HUDEP-2 (cell line): ENCODE measurements at regions not wholly inside any gene's neighbourhood (a gene's known extent, or its start where the extent isn't known, plus 50 kb on each side); places are given as distances from the start of the nearest gene placed in this dataset.

ENCODE experiments used
- DNase-seq, 76 experiments: peaks; one replicate each; lab custom pipeline; 2025; ENCODE audit not compliant: unreplicated experiment in 76 of 76; lab: John Stamatoyannopoulos, UW

GRCh38 chr3:77945320-77945719 lies 905.4 kb downstream of the ROBO2 start:
- DNase-seq, result no peak

GRCh38 chr3:77947671-77948070 lies 907.8 kb downstream of the ROBO2 start:
- no peak for DNase-seq

- no peak for DNase-seq
Measured at GRCh38 chr3:77967621-77968020, 927.7 kb downstream of the ROBO2 start.

GRCh38 chr3:77976079-77976478 lies 936.2 kb downstream of the ROBO2 start:
- no peak for DNase-seq

- no peak for DNase-seq
Measured at GRCh38 chr3:78003090-78003489, 963.2 kb downstream of the ROBO2 start.

- no peak for DNase-seq
Measured at GRCh38 chr3:78004571-78004970, 964.7 kb downstream of the ROBO2 start.

- DNase-seq, result no peak
Measured at GRCh38 chr3:78013653-78014052, 973.8 kb downstream of the ROBO2 start.

- no peak for DNase-seq
Measured at GRCh38 chr3:78015856-78016255, 976.0 kb downstream of the ROBO2 start.

- no peak for DNase-seq
Measured at GRCh38 chr3:78021710-78022109, 981.8 kb downstream of the ROBO2 start.

- DNase-seq, result no peak
Measured at GRCh38 chr3:78022232-78022631, 982.3 kb downstream of the ROBO2 start.

GRCh38 chr3:78023257-78023656 lies 983.4 kb downstream of the ROBO2 start:
- DNase-seq, result no peak

GRCh38 chr3:78025916-78026315 lies 986.0 kb downstream of the ROBO2 start:
- no peak for DNase-seq

- no peak for DNase-seq
Measured at GRCh38 chr3:78026318-78026828, 986.5 kb downstream of the ROBO2 start.

GRCh38 chr3:78029775-78030174 lies 989.9 kb downstream of the ROBO2 start:
- no peak for DNase-seq

- no peak for DNase-seq
Measured at GRCh38 chr3:78035131-78035641, 995.3 kb downstream of the ROBO2 start.

- DNase-seq, result no peak
Measured at GRCh38 chr3:78041486-78041885, 1001.6 kb downstream of the ROBO2 start.

- DNase-seq, result no peak
Measured at GRCh38 chr3:78046566-78046965, 1006.7 kb downstream of the ROBO2 start.

GRCh38 chr3:78048698-78049097 lies 1008.8 kb downstream of the ROBO2 start:
- no peak for DNase-seq

- DNase-seq, result no peak
Measured at GRCh38 chr3:78049521-78049920, 1009.6 kb downstream of the ROBO2 start.

- DNase-seq, result no peak
Measured at GRCh38 chr3:78050276-78051065, 1010.6 kb downstream of the ROBO2 start.

- no peak for DNase-seq
Measured at GRCh38 chr3:78052746-78053145, 1012.8 kb downstream of the ROBO2 start.

- DNase-seq, result peak in 2 of 76 experiments; percentile 2 to 3
Measured at GRCh38 chr3:78066287-78066686, 1026.4 kb downstream of the ROBO2 start.
